Activated CD4-positive, alpha-beta T cell treated with anti-CD3 and anti-CD28 coated beads, Interleukin-2, amount 10 ng/mL, durations not matched to agents 7 days and 5 days (primary cell): ENCODE measurements at regions not wholly inside any gene's neighbourhood (a gene's known extent, or its start where the extent isn't known, plus 50 kb on each side); places are given as distances from the start of the nearest gene placed in this dataset.

Experiments used
- CTCF ChIA-PET: fragments of 350-600 bp; sonication (Branson Sonifier 250); formaldehyde crosslinking; loops from one replicate; lab custom pipeline; 2021; ENCODE audit warnings: antibody characterized with exemption; lab: Charles Lee
- POLR2A ChIA-PET: fragments of 350-600 bp; sonication (Branson Sonifier 250); formaldehyde crosslinking; loops from one replicate; lab custom pipeline; 2021; ENCODE audit warnings: antibody characterized with exemption; lab: Charles Lee
- DNase-seq: peaks from one replicate; pipeline ENCODE4 v3.0.0-alpha.2; 2020
- H3K27ac Mint-ChIP-seq: one replicate; pipeline ENCODE4 v1.8.0; 2021; ENCODE audit warnings: mild to moderate bottlenecking, moderate library complexity, mixed read lengths
- H3K27me3 Mint-ChIP-seq: one replicate; pipeline ENCODE4 v1.8.0; 2021; ENCODE audit warnings: mixed read lengths
- H3K36me3 Mint-ChIP-seq: one replicate; pipeline ENCODE4 v1.8.0; 2021; ENCODE audit warnings: low read depth, mixed read lengths
- H3K4me1 Mint-ChIP-seq: one replicate; pipeline ENCODE4 v1.8.0; 2021; ENCODE audit warnings: mixed read lengths
- H3K4me3 Mint-ChIP-seq: one replicate; pipeline ENCODE4 v1.8.0; 2021; ENCODE audit warnings: mild to moderate bottlenecking, moderate library complexity, mixed read lengths
- H3K9me3 Mint-ChIP-seq: one replicate; pipeline ENCODE4 v1.8.0; 2021; ENCODE audit warnings: mixed read lengths

DNA sequence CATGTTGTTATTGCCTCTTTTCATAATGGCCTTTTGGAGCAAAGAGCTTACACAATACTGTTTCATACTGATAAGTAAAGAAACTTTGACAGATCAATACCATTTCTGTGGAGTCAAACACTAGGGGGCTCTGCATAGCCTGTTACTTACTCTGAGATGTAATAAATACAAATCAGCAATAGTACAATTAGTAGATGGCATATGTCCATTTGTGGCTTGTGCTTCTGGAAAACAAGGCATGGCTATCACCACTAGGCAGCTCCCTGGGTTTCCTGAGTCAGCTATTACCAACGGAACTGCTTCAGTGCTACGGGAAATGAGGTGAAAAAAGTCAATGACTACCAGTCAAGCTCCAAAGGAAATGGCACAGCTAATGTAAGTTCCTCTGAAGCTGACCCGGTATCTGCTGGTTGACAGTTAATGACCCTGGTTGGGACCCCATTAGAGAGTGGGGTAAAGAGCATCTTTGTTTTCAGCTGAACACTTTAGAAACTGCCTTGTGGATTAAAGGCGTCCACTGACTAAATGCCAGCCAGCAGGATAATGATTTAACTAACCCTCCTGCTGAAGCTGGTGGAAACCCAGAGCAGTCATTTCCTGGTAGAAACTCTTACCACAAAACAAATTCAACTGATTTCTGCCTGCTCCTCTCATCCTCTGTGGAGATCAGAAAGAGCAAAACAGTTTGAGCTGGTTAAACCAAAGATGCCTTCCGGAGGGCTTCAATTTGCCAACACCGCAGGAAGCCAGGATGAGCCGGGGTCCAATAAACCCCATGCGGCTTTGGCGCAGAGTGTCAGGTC, 69.0 kb upstream of the FAM169A start:
- Mint-ChIP-seq H3K36me3 (no peaks in the 10 kb centered on the region), H3K9me3 (no peaks in the 10 kb centered on the region), H3K27ac (peak overlapping the region; percentile 75), H3K4me3 (peak overlapping the region; percentile 13), H3K27me3 (peaks cover 8% of the 10 kb centered on the region), H3K4me1 (peaks cover 36% of the 10 kb centered on the region)
- ChIA-PET POLR2A (no interaction called here), CTCF (interaction anchor here (0.9 to 2.1 kb wide), 9 partner anchors 9 to 633 kb away, joined by 3 to 9 read pairs (median 3); partner anchors contain the start of gene HMGCR)
- peak; percentile 34 for DNase-seq

DNA sequence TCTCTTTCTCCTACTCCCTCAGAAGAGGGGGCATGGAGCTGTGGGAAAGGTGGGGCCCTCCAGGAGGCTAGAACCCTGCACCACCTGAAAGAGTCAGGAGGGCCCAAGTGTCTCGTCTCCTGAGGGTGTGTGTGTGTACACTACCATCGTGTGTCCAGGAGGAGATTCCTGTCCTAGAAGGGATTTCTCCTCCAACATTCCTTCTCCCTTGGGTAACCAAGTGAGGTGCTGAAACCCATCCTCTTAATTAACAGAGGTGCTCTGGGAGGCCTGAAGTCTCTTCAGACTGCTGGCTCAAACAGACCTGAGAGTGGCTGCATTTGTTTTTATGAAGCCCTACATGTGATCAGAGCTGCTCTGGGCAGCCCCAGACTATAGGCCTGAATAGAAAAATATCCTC, 61.1 kb upstream of the FAM169A start:
- ChIA-PET POLR2A (no interaction called here), CTCF (no interaction called here)
- DNase-seq = no peak
- no peaks in the 10 kb centered on the region for H3K9me3 Mint-ChIP-seq
- no peak overlapping the region for H3K27ac Mint-ChIP-seq
- no peaks in the 10 kb centered on the region for H3K27me3 Mint-ChIP-seq
- H3K36me3 Mint-ChIP-seq = no peaks in the 10 kb centered on the region
- H3K4me3 Mint-ChIP-seq = no peak overlapping the region
- no peaks in the 10 kb centered on the region for H3K4me1 Mint-ChIP-seq

DNA sequence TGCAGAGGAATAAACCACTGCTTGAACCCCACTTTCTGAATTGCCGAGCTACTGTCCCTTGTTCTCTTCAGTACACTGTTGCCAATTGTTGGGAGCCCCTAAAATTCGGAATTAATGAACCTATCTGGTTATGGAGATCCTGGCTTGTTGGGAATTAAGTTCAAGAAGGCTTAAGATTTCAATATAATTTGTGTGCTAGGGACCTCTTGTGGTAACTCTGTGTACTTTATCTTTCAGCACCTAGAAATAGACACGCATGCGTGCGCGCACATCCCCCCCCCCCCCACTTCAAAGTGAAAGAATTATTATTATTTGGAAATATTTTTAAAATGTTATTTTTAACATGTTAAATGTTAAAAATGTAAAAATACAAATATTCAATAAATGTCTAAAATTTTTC, 53.3 kb upstream of the FAM169A start:
- ChIA-PET POLR2A (no interaction called here), CTCF (no interaction called here)
- H3K9me3 Mint-ChIP-seq = no peaks in the 10 kb centered on the region
- no peaks in the 10 kb centered on the region for H3K36me3 Mint-ChIP-seq
- H3K4me3 Mint-ChIP-seq = no peak overlapping the region
- no peak overlapping the region for H3K27ac Mint-ChIP-seq
- H3K27me3 Mint-ChIP-seq = peaks cover 6% of the 10 kb centered on the region
- no peak for DNase-seq
- no peaks in the 10 kb centered on the region for H3K4me1 Mint-ChIP-seq

DNA sequence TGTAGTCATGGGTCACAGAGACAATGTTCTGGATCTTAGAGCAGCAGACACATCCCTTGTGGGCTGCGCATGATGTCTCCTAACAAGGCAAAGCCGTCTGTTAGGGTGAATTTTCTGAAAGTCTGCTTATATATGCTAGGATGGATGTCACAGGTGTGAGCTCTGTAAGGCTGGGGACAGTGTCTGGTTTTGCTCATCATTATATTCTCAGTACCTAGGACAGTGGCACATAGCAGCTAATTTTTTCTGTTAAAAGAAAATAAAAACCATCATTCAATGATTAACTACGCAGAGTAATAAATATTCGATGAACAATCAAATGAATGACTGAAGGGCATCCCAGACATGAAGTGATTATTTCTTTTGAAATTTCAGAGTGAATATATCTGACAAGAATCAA, 52.9 kb upstream of the FAM169A start:
- H3K4me3 Mint-ChIP-seq = no peak overlapping the region
- no peak for DNase-seq
- no peaks in the 10 kb centered on the region for H3K9me3 Mint-ChIP-seq
- H3K27me3 Mint-ChIP-seq = peaks cover 6% of the 10 kb centered on the region
- H3K27ac Mint-ChIP-seq = no peak overlapping the region
- no peaks in the 10 kb centered on the region for H3K4me1 Mint-ChIP-seq
- CTCF ChIA-PET = no interaction called here
- no peaks in the 10 kb centered on the region for H3K36me3 Mint-ChIP-seq
- POLR2A ChIA-PET = no interaction called here

DNA sequence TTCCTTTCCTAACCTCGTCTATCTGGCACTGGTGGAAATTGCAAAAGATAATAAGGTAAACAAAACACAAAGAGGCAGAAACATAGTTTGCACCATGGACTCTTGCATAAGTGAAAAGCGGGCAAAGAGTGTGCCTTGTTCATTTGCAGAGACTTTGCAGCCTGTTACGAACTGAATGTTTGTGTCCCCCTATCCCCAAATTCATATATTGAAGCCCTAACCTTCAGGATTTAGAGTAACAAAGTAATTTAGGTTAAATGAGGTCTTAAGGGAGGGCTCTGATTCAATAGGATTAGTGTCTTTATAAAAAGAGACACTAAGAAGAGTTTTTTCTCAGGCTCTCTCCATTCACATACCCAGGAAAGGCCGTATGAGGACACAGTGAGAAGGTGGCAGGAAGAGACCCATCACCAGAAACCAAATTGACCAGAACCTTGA, 52.1 kb upstream of the FAM169A start:
- H3K4me3 Mint-ChIP-seq = no peak overlapping the region
- ChIA-PET CTCF (no interaction called here), POLR2A (interaction anchor here (0.6 kb wide), 1 partner anchor 233 kb away, joined by 4 read pairs; the partner anchor contains the start of gene HEXB)
- H3K36me3 Mint-ChIP-seq = no peaks in the 10 kb centered on the region
- peaks cover 7% of the 10 kb centered on the region for H3K27me3 Mint-ChIP-seq
- H3K27ac Mint-ChIP-seq = no peak overlapping the region
- H3K9me3 Mint-ChIP-seq = no peaks in the 10 kb centered on the region
- no peak for DNase-seq
- no peaks in the 10 kb centered on the region for H3K4me1 Mint-ChIP-seq

DNA sequence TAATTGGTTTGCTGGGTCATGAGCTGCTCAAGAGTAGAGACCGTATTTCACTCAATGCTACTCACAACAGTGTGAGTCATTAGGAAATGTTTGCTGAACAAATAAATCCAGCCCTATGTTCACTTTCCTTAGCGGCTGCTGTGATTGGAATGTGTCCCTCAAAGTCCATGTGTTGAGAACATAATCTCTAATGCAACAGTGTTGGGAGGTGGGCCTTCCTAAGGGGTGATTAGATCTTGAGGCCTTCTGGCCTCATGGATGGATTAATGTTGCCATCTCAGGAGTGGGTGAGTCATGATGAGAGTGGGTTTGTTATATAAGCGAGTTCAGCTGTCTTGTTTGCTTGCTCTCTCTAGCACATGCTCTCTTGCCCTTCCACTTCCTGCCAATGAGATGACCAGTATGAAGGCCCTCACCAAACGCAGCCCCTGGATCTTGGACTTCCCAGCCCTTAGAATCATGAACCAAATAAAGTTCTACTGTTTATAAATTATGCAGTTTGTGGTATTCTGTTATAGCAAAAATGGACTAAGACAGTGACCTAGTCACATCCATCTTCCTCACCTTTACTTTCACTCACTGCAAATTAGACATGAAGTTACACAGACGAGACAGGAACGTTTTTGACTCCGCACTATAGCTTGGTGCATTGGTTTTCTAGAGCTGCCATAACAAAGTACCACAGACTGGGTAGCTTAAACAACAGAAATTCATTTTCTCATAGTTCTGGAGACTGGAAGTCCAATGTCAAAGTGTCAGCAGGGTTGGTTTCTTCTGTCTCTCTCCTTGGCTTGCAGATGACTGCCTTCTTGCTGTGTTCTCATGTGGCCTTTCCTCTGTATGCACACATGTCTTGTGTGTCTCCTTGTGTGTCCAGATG, 50.9 kb upstream of the FAM169A start:
- no peaks in the 10 kb centered on the region for H3K9me3 Mint-ChIP-seq
- H3K36me3 Mint-ChIP-seq = no peaks in the 10 kb centered on the region
- POLR2A ChIA-PET = no interaction called here
- DNase-seq = no peak
- CTCF ChIA-PET = no interaction called here
- no peaks in the 10 kb centered on the region for H3K4me1 Mint-ChIP-seq
- H3K27ac Mint-ChIP-seq = no peak overlapping the region
- H3K4me3 Mint-ChIP-seq = no peak overlapping the region
- H3K27me3 Mint-ChIP-seq = peaks cover 7% of the 10 kb centered on the region
